ENCODE measurements at regions not wholly inside any gene's neighbourhood (a gene's known extent, or its start where the extent isn't known, plus 50 kb on each side); places are given as distances from the start of the nearest gene placed in this dataset.
A peak's percentile ranks its signal among the peaks of the same experiment; 100 is the strongest.

- TF ChIP-seq PRDM15 (CRISPR knock-in tag; IDR thresholded peaks at IDR 0.05) (no peak), ZMAT4 (CRISPR knock-in tag; IDR thresholded peaks at IDR 0.05) (no peak), TEAD1 (CRISPR knock-in tag; IDR thresholded peaks at IDR 0.05) (peak; percentile 60; the same call in 1 of the 2 replicates), ATF6 (CRISPR knock-in tag; IDR thresholded peaks at IDR 0.05) (no peak), E2F4 (CRISPR knock-in tag; IDR thresholded peaks at IDR 0.05; ENCODE audit: borderline replicate concordance, low read depth) (no peak), NR2C2 (CRISPR knock-in tag; IDR thresholded peaks at IDR 0.05) (no peak), USF2 (CRISPR knock-in tag; IDR thresholded peaks at IDR 0.05) (peak; percentile 95), JAZF1 (CRISPR knock-in tag; IDR thresholded peaks at IDR 0.05) (no peak), STAT6 (CRISPR knock-in tag; conservative IDR thresholded peaks at IDR 0.05; ENCODE audit: low read depth) (no peak; the same call in 1 of the 2 replicates), ARID4B (CRISPR knock-in tag; IDR thresholded peaks at IDR 0.05; ENCODE audit: borderline replicate concordance) (no peak), USF1 (CRISPR knock-in tag; IDR thresholded peaks at IDR 0.05) (peak; percentile 94), TP53 (CRISPR knock-in tag; IDR thresholded peaks at IDR 0.05) (no peak), NFATC4 (CRISPR knock-in tag; IDR thresholded peaks at IDR 0.05) (no peak), TEAD4 (CRISPR knock-in tag; IDR thresholded peaks at IDR 0.05) (no peak), ZNF532 (CRISPR knock-in tag; IDR thresholded peaks at IDR 0.05; ENCODE audit: borderline replicate concordance) (no peak)
Observed at GRCh38 chr3:197456261-197457091, 99.3 kb downstream of the BDH1 start (continued).
